C1 segment of cervical spinal cord (tissue), 14 donors: ENCODE measurements at regions not wholly inside any gene's neighbourhood (a gene's known extent, or its start where the extent isn't known, plus 50 kb on each side); places are given as distances from the start of the nearest gene placed in this dataset.
"Not testable (repeated sequence)": the region's sequence is repeated elsewhere in the genome, so short reads cannot be mapped to it uniquely, and the experiment has no call there.

ENCODE experiments used
- DNase-seq, 14 donors: peaks; one replicate each; lab custom pipeline; 2025; lab: John Stamatoyannopoulos, UW

GRCh38 chr1:218930472-218931241 is 243.0 kb upstream of the LYPLAL1 start:
- DNase-seq: no peak

DNA sequence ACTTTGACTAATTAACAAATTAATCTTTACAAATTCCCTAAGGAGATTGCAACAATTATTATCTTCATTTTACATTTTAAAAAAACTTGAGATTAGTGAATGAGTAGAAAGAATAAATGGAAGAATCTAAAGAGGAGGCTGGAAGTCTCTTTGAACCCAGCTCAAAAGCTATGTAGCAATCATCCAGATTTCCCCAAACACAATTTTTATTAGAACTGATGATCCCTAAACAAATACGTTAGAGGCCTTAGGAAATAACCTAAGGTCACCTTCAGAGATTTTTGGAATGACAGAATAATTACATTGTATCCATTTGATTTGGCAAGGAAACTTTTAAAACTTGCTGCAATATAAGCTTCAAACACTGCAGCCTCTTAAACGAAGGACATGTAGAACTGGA is 242.4 kb upstream of the LYPLAL1 start:
- no peak for DNase-seq

DNA sequence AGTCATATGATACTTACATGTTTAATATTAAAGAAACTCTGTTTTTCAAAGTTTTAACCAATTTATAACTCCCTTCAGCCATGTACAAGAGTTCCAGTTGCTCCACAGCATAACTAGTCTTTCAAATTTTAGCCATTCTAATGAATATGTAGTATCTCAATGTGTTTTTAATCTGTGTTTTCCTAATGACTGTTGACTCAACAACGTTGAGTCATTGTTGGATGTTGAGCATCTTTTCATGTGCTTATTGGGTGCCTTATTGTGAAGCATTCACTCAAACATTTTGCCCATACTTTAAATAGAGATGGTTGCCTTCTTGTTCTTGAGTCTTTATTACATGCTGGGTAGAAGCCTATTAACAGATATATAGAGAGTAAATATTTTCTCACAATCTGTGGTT is 240.2 kb upstream of the LYPLAL1 start:
- no peak for DNase-seq

- DNase-seq: not testable (repeated sequence)
Observed at GRCh38 chr1:218935408-218935807, 238.3 kb upstream of the LYPLAL1 start.

- no peak for DNase-seq
Observed at GRCh38 chr1:218938259-218938658, 235.4 kb upstream of the LYPLAL1 start.

DNA sequence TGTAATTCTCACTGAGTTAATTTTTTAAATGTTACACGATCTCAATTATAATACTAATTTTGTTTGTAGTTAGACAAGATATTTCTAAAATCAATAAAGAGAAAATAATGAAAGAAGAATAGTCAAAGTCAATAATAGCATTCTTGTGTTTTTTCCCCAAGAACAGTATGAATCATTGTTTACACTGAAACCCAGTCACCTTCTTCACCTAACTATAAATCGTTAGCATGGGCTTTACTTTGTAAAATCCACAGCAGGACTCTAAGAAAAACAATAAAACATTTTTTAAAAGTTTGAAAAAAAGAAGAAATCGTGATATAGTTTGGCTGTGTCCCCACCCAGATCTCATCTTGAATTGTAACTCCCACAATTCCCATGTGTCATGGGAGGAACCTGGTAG is 234.6 kb upstream of the LYPLAL1 start:
- no peak for DNase-seq

GRCh38 chr1:218942431-218942830 is 231.2 kb upstream of the LYPLAL1 start:
- DNase-seq: no peak

DNA sequence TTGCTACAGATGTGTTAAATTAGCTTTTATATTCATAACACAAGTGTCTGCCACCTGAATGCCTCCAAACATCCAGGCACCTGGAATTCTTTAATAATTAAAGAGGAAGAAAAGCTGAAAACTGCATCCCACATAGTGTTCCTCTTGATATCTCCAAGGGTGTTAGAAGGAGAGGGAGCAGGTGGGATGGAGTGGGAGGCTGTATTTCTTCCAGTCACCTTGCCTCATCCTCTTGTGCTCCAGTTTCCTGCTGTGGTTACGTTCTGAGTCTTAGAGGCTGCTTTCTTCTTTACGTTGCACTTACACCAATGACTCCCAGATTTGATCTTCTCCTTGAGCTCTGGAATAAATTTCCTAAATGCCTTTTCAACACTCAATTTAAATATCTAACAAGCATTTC is 230.3 kb upstream of the LYPLAL1 start:
- no peak for DNase-seq

DNA sequence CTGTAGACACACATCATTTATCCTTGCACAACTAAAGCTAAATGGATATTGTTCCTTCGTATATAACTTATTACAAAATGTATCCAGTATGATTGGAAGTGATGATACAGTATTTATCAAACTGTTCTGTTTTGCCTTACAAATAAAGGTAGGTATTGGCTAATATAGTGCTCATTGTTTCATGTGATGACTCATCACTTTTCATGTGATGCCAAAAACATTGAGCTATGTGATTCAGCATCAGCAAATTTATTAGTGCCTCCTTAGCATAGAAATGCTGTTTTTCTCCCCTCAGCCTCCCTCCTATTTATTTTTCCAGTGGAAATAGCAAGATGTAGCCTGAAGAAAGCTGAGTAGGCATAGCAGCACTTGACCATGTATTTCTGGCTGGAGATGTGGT is 228.6 kb upstream of the LYPLAL1 start:
- DNase-seq: no peak

- DNase-seq: no peak
Observed at GRCh38 chr1:218946147-218946546, 227.5 kb upstream of the LYPLAL1 start.

DNA sequence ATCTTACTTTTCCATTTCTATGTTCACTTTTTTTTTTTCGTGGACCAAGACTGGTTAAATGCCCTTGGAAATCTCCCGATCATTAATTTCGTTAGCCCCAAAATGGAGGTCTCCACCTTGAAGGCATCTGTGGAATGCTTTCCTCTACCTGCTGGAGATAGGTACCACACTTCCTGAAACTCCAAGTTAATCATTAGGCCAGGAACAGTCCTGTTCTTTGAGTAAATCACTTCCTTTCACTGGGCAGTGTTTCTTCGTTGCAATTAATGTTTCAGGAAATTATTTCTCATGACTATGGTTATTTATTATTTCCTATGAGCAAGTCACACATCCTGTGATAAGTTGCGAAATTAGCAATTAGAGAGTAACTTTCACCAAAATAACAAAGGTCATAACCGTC is 225.2 kb upstream of the LYPLAL1 start:
- DNase-seq: no peak

GRCh38 chr1:218953386-218953785 is 220.3 kb upstream of the LYPLAL1 start:
- DNase-seq: no peak

DNA sequence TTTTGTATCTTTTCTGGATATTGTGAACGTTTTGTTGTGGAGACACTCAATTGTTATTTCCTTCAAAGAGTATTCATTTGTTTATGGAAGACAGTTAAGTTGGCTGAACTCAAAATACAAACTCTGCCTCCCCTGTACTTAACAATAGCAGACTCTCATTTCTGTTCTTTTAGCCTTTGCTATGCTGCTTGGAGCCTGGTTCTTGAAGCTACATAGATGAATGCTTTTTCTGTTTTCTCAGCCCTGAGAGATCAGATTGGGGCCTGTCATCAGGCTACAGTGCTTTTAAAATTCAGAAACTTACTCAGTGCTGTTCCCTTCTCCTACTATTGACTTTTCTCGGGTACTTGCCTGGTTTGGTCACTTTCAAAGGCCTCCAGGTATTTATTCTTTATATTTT is 215.7 kb upstream of the LYPLAL1 start:
- DNase-seq: no peak

DNA sequence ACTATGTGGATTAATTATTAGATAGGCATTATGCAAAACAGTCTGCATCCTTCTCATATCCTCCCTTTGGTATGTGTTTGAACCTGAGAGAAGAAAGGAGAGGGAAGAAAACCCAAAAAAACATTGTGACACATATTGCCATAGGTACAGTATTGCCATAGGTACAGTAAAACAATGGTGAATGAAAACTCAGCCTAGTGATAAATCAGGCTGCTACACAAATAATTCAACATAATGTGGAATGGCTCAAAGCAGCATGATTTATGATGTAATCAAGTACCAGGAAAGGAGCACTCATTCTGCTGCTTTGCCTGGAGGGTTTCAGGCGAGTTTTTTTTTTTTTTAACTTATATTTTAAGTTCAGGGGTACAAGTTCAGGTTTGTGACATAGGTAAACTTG is 213.9 kb upstream of the LYPLAL1 start:
- DNase-seq: no peak

DNA sequence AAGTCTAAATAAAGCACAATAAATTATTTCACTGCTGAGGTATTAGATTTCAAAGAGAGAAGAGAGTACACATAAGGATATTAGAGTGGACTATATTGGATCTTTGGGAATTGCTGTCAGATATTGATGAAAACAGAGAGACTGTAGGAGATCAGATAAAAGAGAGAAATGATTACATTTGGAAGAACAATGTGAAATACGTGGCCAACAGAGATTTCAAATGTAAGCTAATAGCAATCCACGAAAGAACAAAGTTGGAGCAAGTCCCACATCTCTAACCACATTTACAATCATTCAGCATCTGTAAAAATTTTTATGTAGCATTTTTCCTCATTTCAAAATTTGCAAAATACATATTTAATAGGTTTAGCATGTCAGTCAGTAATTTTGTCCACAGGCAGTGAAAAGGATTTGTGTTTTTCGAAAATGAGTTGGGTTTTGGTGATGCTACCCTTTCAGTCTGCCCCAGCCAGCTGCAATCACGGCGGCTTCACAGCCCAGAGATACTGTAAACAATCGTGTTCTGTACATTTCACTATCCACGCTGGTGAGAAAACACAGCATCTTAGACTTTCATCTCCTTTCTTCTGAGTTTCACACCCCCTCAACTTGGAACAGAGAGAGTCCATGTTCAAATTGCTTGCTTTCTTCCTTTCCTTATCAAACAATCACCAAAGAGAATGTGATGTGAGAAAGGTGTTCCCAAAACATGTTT is 209.1 kb upstream of the LYPLAL1 start:
- no peak for DNase-seq

- no peak for DNase-seq
Observed at GRCh38 chr1:218965821-218966220, 207.9 kb upstream of the LYPLAL1 start.

- DNase-seq: no peak
Observed at GRCh38 chr1:218967254-218967653, 206.4 kb upstream of the LYPLAL1 start.

DNA sequence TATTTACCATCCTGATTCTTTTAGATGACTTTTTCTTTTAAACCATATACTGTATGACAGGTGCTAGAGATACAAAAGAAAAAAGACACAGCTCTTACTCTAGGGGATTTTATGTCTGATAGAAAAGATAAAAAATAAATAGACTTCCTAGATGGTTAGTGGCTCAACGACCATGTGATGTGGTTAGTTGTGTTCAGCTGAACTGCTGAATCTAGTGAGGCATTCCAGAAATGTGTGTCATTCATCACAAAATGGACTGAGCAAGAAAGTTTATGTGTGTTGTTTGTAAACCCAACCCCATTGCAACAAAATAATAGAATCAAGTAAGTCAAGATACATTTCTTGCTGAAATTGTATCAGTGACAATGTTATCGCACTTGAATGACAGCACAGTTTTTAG is 205.8 kb upstream of the LYPLAL1 start:
- DNase-seq: no peak

GRCh38 chr1:218969006-218969405 is 204.7 kb upstream of the LYPLAL1 start:
- DNase-seq: no peak

DNA sequence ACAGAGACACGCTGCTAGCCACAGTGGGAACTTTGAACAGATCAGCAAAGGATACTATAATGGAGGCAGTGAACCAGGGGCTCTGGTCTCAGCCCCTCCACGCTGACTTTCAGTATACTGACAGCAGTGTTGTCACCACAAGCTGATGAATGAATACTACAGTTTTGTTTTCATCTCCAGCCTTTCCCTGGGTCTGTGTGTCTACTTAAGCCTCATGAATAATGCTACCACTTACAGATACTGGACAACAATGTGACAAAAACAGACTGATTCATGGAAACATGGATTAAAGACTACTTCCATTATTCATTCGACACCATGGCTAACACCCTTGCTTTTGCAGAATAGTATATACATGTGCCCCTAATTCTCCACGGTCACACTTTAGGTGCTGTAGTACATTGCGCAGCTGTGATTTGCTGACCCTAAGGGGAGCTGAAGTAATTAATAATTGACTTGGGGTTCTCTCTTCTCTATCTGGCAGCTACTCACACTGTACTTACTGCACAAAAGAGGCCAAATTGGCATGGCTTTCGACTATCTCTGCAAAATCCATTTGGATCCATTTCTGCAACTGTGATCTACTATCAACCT is 203.2 kb upstream of the LYPLAL1 start:
- no peak for DNase-seq

GRCh38 chr1:218971156-218971555 is 202.5 kb upstream of the LYPLAL1 start:
- no peak for DNase-seq

DNA sequence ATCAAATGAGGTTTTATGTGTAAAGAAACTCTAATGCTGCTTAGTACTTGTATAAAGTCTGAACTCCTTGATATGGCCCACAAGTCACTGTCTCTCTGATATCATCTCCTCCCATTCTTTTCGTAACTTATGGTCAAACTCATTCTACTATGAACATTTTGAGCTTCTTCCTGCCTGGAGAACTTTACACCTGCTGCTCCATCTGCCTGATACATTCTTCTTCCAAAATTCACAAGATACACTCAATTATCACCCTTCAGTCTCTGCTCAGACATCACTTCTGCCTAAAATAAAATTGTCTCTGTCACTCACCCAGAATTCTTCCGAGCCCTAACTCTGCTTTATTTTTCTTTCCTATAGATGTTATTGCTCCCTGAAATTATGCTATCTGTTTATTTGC is 192.8 kb upstream of the LYPLAL1 start:
- no peak for DNase-seq

- DNase-seq: no peak
Observed at GRCh38 chr1:218982482-218982881, 191.2 kb upstream of the LYPLAL1 start.
